T-helper 22 cell (primary cell): ENCODE measurements at regions not wholly inside any gene's neighbourhood (a gene's known extent, or its start where the extent isn't known, plus 50 kb on each side); places are given as distances from the start of the nearest gene placed in this dataset.

Source experiments
- DNase-seq: peaks from one replicate; pipeline ENCODE4 v3.0.0-alpha.2; 2020; ENCODE audit warnings: low read depth

DNA sequence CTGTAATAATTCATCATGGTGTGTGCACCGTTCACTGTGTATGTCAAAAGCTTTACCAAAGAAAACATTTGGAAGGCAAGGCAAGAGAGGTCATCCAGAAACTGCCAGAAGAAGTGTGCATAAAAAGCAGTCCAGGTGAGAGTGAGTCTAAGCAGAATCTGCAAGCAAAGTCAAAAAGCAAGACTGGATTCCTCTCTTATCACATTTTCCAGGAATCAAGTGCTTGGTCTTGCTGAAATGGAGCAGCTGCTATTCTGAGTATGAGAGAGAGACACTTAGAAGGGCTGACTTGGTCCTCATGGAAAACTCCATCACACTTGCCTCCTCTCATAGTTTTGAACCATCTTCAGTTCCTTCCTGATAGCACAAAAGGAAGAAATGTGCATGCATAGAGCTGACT lies 231.3 kb downstream of the ANAPC1 start:
- DNase-seq = no peak

GRCh38 chr2:111653103-111653624 lies 230.8 kb downstream of the ANAPC1 start:
- DNase-seq = no peak

DNA sequence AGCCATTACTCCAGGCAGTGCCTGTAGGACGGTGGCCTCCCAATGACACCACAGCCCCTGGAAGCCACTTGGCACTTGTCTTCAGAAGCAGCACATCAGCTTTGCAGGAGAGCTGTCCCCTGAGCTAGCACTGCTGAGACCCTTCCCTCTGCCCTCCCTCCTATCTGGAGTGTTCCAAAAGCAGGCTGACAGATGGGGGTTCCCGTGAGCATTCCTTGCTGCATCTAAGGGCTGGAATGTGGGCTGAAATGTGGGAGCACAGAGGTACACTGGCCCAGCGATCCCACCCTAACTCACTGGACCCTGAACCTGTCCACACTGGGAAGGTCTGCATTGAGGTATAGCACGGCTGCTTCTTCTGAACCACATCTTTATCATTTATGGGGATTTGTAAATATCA lies 230.1 kb downstream of the ANAPC1 start:
- DNase-seq = no peak

DNA sequence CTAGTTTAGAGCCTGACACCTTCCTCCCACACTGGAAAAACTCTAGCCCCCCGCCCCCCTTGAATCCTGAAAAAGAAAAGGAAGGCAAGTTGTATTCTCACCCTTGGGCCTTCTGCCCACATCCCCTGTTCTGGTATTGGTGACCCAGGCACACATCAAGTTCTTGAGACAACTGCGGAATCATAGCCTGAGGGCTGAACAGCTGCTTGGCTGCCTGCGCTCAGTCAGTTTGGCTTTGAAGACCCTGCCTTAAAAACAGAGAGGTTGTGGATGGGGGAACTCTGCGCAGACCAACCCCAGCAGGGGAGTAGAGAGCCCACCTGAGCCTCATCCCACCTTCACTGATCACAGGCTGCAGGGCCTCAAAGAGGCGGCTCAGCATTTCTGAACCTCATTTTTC lies 229.2 kb downstream of the ANAPC1 start:
- no peak for DNase-seq

GRCh38 chr2:111656436-111656835 lies 227.6 kb downstream of the ANAPC1 start:
- DNase-seq = no peak

DNA sequence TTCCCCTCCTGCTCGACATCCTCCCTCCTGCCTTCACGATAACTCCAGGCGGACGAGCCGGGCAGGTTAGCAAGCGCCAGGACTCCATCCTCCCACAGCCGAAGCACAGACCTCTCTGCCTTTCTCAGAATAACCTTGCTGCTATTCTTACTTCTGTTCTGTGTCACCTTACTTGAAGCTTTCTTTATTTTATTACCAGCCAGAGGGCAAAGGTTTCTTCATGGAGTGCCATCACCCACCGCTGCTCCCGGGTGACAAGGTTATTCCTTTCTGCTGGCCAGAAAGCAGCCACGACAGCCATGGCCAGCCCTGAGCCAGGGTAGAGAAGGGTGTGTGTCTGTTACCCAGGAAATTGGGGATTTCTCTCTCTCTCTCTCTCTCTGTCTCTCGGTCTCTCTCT lies 227.1 kb downstream of the ANAPC1 start:
- no peak for DNase-seq

DNA sequence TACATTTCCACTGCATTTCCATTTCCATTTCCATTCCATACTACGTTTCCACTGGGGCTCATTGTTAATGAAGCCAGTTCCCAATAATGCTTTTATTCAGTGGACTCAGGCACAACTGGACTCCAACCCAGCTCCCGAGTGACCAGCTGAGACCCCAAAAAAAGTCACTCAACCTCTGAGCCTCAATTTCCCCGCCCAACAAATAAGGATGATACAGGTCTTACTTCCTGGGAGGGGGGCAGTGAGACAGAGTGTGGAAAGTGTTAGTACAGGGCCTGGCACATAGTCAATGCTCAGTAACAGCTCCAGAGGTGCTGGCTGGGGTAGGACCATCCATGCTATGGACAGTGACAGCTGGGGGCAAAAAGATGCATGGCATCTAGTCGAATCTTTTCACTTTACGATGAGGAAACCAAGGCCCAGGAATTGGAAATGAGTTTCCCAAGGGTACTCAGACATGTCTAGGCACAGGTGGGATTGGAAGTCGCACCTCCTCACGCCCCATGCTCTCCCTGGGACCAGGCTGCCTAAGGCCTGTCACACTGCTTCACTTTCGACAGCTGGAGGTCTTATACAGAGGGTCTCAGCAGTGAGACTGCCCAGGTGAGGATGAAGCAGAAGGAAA lies 226.5 kb downstream of the ANAPC1 start:
- DNase-seq = no peak

DNA sequence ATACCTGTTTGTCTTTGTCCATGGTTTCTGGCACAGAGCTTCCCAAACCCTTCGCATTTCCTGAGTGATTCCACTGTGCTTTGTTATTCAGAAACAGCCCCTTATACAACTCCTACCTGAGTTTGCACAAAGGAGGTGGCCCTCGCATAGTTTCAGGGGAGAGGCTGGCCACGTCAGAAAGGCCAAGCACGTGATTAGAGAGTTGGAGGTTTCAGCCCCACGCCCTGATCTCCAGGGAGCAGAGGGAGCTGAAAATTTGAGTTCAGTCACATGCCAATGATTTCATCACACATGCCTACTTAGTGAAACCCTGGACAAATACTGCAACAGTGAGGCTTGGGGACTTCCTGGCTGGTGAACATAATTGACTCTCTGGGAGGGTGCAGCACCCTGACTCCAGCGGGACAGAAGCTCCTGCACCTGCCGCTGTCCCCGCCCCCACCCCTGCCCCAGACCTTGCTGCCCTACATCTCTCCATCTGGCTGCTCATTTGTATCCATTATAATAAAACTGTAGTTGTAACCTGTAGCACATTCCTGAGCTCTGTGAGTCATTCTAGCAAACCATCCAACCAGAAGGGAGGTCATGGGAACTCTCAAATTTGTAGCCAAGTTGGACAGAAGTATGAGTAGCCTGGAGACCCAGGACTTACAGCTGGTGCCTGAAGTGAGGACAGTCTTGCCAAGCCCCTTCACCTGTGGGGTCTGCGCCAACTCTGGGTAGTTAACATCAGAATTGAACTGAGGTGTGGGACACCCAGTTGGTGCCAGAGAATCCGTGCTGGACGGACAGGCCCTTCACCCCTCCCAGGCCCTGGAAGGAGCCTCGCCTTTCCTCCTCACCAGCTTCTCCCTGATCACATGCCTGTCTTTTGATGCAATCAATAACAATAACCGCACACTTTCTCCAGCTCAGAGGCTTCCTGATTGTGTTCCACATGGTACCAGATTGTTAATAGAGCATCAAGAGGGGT lies 224.3 kb downstream of the ANAPC1 start:
- DNase-seq = no peak

GRCh38 chr2:111660811-111661210 lies 223.2 kb downstream of the ANAPC1 start:
- no peak for DNase-seq

DNA sequence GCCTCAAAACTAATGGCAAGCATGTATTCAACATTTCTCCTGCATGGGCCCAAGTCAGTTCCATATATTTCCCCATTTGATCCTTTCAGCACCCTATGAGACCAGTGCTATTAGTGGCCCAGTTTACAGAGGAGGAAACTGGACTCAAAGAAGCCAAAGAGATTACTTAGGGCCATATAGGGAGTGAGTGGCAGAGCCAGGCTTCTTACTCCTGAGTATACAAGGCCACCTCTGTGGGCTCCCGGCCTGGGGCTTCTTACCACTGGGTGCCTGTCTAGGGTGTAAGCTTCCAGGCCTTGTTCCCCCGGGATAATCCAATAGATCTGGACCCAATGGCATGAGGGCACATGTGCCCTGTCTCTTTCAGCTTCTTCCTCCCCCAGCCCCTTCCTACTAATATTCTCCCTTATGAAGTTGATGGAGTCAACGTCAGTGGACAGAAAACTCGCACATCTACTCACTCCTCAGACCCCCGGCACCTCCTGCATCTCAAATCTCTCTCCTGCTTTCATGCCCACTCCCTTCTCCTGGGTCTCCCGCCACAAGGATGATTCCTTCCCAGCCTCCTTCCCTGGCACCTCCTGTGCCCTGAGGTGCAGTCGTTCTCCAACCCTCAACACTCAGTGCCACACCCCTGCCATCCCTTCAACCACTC lies 222.6 kb downstream of the ANAPC1 start:
- DNase-seq = no peak

GRCh38 chr2:111662039-111662770 lies 221.8 kb downstream of the ANAPC1 start:
- no peak for DNase-seq

- no peak for DNase-seq
These were observed 221.1 kb downstream of the ANAPC1 start for GRCh38 chr2:111662771-111663470.

DNA sequence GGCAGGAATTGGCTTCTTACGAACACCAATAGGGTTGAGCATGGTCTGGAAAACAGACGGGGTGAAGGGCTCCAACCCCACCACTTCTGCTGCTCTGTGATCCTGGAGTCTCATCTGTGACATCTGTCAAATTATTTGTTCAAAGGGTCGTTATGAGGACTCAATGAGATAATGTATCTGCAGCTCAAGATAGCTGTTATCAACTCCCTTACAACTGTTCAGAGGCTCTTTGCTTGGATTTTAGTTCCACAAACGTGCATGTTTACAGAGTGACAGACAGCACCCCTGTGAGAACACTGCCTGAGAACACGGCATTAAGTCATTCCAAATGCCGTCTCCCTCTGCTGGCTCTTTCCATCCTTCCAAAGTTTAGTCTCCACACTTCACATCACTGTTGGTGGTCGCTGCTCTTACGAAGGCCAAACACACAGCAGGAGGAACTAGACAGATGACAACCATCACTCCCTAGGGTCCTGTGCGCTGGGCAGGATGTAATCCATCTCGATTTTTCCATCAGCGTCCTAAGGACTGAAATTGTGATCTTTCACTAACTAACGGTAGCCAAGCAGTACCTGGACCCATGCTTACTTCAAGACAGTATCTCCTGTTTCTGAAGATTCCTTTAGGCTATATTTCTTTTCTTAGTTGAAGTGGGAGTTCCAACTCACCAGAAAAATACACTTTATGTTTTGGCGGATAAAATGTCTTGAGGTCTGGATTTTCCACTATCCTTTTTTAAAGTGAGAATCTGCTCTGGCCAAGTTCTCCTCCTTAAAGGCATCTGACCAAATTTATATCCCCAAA lies 220.3 kb downstream of the ANAPC1 start:
- DNase-seq = no peak

DNA sequence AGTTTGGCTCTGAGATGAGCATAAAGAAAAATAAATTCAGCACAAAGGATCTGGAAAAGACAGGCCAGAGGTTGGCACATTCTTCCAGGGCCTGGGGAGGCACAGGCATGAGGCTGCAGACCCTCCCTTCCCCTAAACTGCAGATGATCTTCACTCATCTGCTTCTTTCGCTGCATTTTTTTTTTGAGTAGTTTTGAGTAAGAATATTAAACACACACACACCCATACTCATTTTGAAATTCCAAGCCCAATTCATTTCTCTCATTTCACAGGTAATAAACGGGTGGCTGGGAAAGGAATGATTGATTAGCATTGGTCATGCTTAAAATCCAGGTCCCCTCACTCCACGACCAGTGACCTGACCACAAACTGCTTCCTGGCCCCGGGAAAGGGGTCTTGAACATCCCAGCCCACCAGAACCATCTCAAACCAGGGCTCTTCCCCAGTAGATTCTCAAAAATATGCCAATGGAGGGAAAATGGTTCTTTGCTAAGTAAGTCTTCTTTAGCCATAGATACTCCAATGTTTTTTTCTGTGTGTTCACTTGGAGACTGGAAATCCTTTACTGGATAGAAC lies 219.6 kb downstream of the ANAPC1 start:
- DNase-seq = no peak

DNA sequence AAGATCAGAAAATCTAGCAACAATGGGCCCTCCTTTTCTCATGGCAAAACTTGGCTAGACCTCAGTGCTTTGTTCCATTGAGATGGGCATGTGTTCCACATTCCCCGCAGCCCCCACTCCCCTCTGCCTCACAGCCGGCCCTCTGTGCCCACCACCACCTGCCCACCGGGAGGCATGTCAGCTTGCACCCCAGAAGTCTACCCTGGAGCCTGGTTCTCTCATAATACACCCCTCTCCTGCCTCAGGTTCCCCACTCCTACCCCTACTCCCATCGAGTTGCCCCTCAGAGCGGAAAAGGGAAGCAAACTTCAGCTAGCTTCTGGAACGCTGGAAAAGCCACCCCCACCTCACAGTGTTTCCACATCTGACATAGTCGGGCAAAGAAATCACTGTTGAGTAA lies 219.0 kb downstream of the ANAPC1 start:
- DNase-seq = no peak

GRCh38 chr2:111665551-111666116 lies 218.4 kb downstream of the ANAPC1 start:
- DNase-seq = no peak

GRCh38 chr2:111666160-111666559 lies 217.8 kb downstream of the ANAPC1 start:
- no peak for DNase-seq

- DNase-seq = no peak
These were observed 217.0 kb downstream of the ANAPC1 start for GRCh38 chr2:111667001-111667400.

DNA sequence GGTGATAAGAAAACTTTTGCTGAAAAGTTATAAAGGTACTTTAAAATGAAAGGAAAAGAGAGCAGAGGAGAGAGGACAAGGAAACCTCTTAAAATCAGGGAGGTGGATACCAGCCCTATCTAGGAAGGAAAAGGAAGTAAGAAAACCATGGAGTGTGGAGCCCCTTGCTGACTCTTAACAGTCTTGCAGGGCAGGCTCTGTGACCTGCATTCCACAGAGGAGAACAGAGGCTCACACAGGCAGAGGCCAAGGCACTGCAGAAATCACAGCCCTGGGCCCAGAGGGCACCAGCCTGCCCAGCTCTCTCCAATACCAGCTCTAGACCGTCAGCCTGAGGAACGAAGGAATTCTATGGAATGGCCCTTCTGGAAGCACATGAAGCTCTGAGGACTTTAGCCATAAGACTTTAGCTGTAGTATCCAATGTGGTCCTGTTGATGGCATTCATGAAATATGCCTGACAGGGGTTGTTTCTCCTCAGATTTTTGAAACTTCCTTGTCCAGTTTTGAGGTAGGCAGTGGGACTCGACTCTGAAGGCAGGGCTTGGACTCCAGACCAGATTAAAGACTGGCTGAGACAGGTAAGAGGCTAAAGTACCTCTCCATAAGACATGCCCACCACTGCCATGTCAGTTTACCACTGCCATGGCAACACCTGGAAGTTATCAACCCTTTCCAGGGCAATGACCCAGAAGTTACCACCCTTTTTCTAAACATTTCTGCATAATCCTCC lies 216.3 kb downstream of the ANAPC1 start:
- DNase-seq = no peak
